Ovary (tissue), 3 donors: ENCODE measurements at regions not wholly inside any gene's neighbourhood (a gene's known extent, or its start where the extent isn't known, plus 50 kb on each side); places are given as distances from the start of the nearest gene placed in this dataset.
"Not testable (repeated sequence)": the region's sequence is repeated elsewhere in the genome, so short reads cannot be mapped to it uniquely, and the experiment has no call there.

ENCODE experiments used
- CTCF ChIP-seq, 3 donors: fragments of 450-650 bp in 2 of 3; fragments of 200-600 bp in 1 of 3; IDR thresholded peaks; one replicate each; pipeline versions ENCODE4 v1.5.1 to v1.8.0; 2016 to 2022; ENCODE audit warnings: antibody characterized with exemption in 3 of 3, mild to moderate bottlenecking in 1 of 3
- EP300 ChIP-seq: sonication (generic); formaldehyde crosslinking; IDR thresholded peaks from one replicate; pipeline ENCODE4 v1.6.1; 2017; ENCODE audit warnings: antibody characterized with exemption
- POLR2A ChIP-seq: fragments of 450-650 bp; IDR thresholded peaks from one replicate; pipeline ENCODE4 v1.6.1; 2017; ENCODE audit warnings: antibody characterized with exemption, mild to moderate bottlenecking, moderate library complexity
- donor health status: DM: no; HTN: no; CAD: no.

GRCh38 chr16:88247583-88247966 is 135.2 kb upstream of the ZNF469 start:
- TF ChIP-seq CTCF (IDR thresholded peaks at IDR 0.05); POLR2A; EP300: not testable (repeated sequence)
